Natural killer cell treated with Interleukin-12 subunit alpha and Interleukin-12 subunit beta and Interleukin-15 and Interleukin-18, amount 100 ng/mL, for 72 hours (primary cell): ENCODE measurements at regions not wholly inside any gene's neighbourhood (a gene's known extent, or its start where the extent isn't known, plus 50 kb on each side); places are given as distances from the start of the nearest gene placed in this dataset.
"Not testable (repeated sequence)": the region's sequence is repeated elsewhere in the genome, so short reads cannot be mapped to it uniquely, and the experiment has no call there.

ENCODE experiments used
- ATAC-seq, 2 donors: fragments of 150-1000 bp; cut with Tn5 transposase in 1 of 2; sonication (Bioruptor Pico), chemical (Tn5 transposase) in 1 of 2; 2 replicates each; pipeline ENCODE4 v1.10.0; 2021
- DNase-seq: peaks from one replicate; pipeline ENCODE4 v3.0.0; 2022; ENCODE audit warnings: low spot score
- H3K27ac Mint-ChIP-seq, 2 donors: 1 replicate in 1 of 2; 2 replicates in 1 of 2; pipeline ENCODE4 v1.8.0; 2022; ENCODE audit warnings: mixed read lengths in 2 of 2, mild to moderate bottlenecking in 1 of 2, moderate library complexity in 1 of 2
- H3K27me3 Mint-ChIP-seq, 2 donors: 1 replicate in 1 of 2; 2 replicates in 1 of 2; pipeline ENCODE4 v1.8.0; 2022; ENCODE audit warnings: mixed read lengths in 2 of 2
- H3K36me3 Mint-ChIP-seq: one replicate; pipeline ENCODE4 v1.8.0; 2022; ENCODE audit warnings: mixed read lengths
- H3K4me1 Mint-ChIP-seq, 2 donors: 1 replicate in 1 of 2; 2 replicates in 1 of 2; pipeline ENCODE4 v1.8.0; 2022; ENCODE audit warnings: low read depth in 2 of 2, mixed read lengths in 2 of 2, mild to moderate bottlenecking in 1 of 2
- H3K4me3 Mint-ChIP-seq: one replicate; pipeline ENCODE4 v1.8.0; 2022; ENCODE audit warnings: mixed read lengths
- H3K9me3 Mint-ChIP-seq: 2 replicates; pipeline ENCODE4 v1.8.0; 2022; ENCODE audit warnings: mixed read lengths

DNA sequence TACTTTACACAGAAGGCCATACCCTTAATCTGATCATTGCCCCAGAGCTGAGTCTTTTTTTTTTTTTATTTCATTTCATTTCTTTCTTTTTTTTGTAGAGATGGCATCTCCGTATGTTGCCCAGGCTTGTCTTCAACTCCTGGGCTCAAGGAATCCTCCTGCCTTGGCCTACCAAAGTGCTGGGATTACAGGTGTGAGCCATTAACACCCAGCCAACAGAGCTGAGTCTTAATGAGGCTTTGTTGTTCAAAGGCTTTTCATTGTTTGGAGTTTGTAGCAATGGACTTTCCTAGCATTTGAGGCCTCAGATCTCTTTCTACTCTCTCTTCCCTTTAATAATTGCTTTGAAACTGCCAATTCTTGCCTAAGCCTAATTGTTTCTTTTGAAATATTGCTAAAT, 176.5 kb upstream of the FBN2 start:
- ATAC-seq (no peak), DNase-seq (no peak)
- Mint-ChIP-seq H3K4me3 (no peak overlapping the region), H3K4me1 (no peaks in the 10 kb centered on the region), H3K27ac (no peak overlapping the region), H3K27me3 (no peaks in the 10 kb centered on the region), H3K9me3 (peaks cover 7% of the 10 kb centered on the region), H3K36me3 (peaks cover 4% of the 10 kb centered on the region)

DNA sequence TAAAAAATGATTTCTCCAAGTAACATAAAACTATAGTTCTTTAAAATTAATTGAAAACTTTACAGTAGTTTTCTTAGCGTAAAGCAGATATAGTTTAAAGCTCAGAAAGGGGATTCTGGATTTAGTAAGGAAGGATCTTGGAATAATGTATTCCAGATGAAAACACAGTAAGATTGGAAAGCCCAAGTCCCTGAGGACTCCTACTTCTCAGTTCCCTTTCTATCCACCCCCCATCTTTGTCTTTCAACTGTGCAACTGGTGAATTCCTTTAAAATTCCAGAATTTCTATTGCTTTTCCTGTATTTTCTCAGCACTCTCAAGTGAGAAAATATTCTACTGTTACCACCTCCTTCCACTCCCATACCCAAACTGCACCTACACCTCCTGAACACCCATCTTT, 184.5 kb upstream of the FBN2 start:
- H3K4me3 Mint-ChIP-seq = no peak overlapping the region
- peaks cover 12% of the 10 kb centered on the region for H3K9me3 Mint-ChIP-seq
- no peak overlapping the region for H3K27ac Mint-ChIP-seq
- no peaks in the 10 kb centered on the region for H3K27me3 Mint-ChIP-seq
- no peak for ATAC-seq
- no peaks in the 10 kb centered on the region for H3K4me1 Mint-ChIP-seq
- no peak for DNase-seq
- peaks cover 4% of the 10 kb centered on the region for H3K36me3 Mint-ChIP-seq

DNA sequence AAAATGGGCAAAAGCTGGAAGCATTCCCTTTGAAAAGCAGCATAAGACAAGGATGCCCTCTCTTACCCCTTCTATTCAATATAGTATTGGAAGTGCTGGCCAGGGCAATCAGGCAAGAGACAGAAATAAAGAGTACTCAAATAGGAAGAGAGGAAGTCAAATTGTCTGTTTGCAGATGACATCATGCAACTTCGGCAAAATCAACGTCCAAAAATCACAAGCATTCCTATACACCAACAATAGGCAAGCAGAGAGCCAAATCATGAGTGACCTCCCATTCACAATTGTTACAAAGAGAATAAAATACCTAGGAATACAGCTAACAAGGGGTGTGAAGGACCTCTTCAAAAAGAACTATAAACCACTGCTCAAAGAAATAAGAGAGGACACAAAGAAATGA, 192.0 kb upstream of the FBN2 start:
- not testable (repeated sequence) for H3K4me1 Mint-ChIP-seq, DNase-seq, H3K36me3 Mint-ChIP-seq, H3K27me3 Mint-ChIP-seq, H3K4me3 Mint-ChIP-seq, H3K27ac Mint-ChIP-seq, H3K9me3 Mint-ChIP-seq, ATAC-seq

DNA sequence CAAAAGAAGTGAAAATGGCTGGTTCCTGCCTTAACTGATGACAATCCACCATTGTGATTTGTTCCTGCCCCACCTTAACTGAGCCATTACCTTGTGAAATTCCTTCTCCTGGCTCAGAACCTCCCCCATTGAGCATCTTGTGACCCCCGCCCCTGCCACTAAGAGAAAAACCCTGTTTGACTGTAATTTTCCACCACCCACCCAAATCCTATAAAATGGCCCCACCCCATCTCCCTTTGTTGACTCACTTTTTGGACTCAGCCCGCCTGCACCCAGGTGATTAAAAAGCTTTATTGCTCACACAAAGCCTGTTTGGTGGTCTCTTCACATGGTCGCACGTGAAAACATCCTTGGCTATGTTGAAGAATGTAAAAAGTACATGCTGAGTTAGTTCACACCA, 197.6 kb upstream of the FBN2 start:
- H3K36me3 Mint-ChIP-seq, H3K9me3 Mint-ChIP-seq, DNase-seq, H3K4me1 Mint-ChIP-seq, ATAC-seq, H3K27ac Mint-ChIP-seq, H3K4me3 Mint-ChIP-seq, H3K27me3 Mint-ChIP-seq: not testable (repeated sequence)

DNA sequence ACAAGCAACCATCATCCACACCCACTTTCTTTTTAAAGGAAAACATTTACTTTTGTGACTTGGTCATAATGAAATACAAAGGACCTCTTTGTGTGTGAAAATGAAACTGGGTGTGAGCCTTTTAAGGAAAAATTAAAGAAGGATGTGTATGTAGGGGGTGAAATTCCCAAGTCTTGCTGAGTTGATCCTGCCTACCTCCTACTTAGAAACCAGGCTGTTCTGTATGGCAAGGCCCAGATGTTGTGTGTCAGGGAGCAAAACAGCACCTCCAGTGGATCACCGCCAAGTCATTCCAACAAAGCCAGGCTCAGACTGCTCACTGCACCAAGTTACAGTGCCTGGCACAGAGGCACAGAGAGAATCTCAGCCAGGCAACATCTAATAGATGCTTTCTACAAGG, 198.5 kb upstream of the FBN2 start:
- Mint-ChIP-seq H3K4me3 (no peak overlapping the region), H3K27ac (no peak overlapping the region), H3K9me3 (peaks cover 3% of the 10 kb centered on the region), H3K36me3 (no peaks in the 10 kb centered on the region), H3K27me3 (no peaks in the 10 kb centered on the region), H3K4me1 (no peaks in the 10 kb centered on the region)
- no peak for DNase-seq
- ATAC-seq = no peak

DNA sequence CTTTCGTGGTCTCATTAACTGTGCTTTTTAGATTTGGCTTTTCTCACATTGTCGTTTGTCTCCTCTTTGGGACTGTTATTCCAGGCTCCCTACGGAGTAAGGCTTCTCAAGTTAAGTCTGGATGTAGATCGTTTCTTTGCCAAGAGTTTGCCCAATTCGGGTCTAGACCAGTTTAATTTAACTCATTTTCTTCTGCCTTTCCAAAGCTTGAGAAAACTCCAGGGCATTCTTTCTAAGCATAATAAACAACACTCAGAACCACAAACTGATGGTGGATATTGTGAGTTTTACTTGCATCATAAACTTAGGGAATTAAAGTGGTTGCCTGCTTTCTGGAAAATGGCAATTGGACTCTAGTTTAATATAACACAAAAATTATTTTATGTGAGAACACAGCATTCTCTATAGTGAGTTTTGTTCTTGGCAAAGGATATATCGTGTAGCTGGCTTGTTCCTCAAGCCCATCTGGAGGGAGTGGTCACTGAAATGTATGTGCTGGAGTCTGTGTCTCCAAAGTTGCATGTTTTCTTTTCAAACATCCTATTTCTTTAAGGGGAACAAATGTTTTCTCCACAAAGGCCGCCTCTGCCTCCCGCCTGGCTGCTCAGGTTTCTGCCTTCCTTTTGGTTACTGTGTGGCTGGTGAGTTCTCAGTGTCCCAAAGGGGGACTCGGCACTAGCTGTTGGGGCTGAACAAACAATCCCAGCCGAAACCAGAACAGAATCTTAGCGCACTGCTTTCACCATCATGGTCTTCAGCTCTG, 211.3 kb upstream of the FBN2 start:
- no peaks in the 10 kb centered on the region for H3K27me3 Mint-ChIP-seq
- no peaks in the 10 kb centered on the region for H3K36me3 Mint-ChIP-seq
- peaks cover 3% of the 10 kb centered on the region for H3K9me3 Mint-ChIP-seq
- H3K27ac Mint-ChIP-seq = no peak overlapping the region
- ATAC-seq (no peak), DNase-seq (no peak)
- H3K4me1 Mint-ChIP-seq = no peaks in the 10 kb centered on the region
- H3K4me3 Mint-ChIP-seq = no peak overlapping the region

DNA sequence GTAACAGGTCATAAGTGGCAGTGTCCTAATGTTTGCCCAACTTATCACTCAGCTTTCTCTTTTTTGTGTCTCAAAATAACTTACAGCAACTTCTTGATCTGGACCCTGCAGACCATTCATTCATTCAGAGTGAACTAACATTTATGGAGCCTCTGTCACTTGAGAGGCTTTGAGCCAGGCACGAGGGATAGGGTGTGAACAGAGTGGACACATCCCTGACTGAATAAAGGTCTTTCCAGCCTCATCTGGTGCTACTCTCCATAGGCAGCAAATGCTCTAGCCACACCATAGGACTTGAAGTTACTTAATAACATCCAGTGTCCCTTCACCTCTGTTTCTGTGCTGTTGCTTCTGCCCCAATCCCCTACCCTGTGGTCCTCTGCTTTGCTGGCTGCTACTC, 212.1 kb upstream of the FBN2 start:
- ATAC-seq (peak; percentile 20 to 27), DNase-seq (no peak)
- Mint-ChIP-seq H3K27ac (no peak overlapping the region), H3K4me1 (no peaks in the 10 kb centered on the region), H3K36me3 (no peaks in the 10 kb centered on the region), H3K27me3 (no peaks in the 10 kb centered on the region), H3K4me3 (no peak overlapping the region), H3K9me3 (peaks cover 7% of the 10 kb centered on the region)

DNA sequence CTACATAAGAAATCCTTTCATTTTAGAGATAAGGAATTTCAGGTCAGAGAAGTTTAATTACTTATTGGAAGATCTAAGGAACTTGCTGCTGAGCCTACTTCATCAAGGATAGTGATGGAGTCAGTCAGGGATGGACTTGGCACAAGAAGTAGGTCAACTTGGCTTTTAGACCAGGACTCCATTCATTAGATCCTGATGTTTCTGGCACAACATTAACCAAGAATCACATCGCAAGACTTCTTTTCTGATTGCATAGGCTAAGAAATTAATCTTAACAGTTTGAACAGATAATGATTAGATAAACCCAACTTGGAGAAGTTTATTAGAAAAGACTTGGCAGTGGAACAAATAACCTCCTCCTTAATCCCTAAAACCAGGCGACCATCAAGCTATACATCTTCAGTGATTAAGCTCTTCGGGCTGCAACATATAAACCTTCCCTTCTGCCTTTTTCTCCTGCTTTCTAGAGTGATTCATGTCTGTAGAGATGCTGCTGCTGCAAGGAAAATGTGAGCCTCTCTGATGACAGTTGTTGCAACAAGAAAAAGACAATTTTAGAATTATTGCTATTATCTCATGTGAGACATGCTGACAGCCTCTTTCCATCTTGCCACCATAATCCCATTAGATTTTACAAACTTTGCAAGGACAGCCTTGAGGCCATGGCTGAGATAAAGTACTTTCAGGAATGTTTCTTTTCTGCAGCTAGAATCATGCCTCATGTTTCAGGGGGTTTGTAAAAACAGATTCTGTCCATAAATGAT, 207.9 kb upstream of the SLC27A6 start:
- no peaks in the 10 kb centered on the region for H3K4me1 Mint-ChIP-seq
- no peaks in the 10 kb centered on the region for H3K36me3 Mint-ChIP-seq
- H3K9me3 Mint-ChIP-seq = peaks cover 22% of the 10 kb centered on the region
- no peaks in the 10 kb centered on the region for H3K27me3 Mint-ChIP-seq
- no peak for DNase-seq
- no peak overlapping the region for H3K4me3 Mint-ChIP-seq
- ATAC-seq = no peak
- no peak overlapping the region for H3K27ac Mint-ChIP-seq

DNA sequence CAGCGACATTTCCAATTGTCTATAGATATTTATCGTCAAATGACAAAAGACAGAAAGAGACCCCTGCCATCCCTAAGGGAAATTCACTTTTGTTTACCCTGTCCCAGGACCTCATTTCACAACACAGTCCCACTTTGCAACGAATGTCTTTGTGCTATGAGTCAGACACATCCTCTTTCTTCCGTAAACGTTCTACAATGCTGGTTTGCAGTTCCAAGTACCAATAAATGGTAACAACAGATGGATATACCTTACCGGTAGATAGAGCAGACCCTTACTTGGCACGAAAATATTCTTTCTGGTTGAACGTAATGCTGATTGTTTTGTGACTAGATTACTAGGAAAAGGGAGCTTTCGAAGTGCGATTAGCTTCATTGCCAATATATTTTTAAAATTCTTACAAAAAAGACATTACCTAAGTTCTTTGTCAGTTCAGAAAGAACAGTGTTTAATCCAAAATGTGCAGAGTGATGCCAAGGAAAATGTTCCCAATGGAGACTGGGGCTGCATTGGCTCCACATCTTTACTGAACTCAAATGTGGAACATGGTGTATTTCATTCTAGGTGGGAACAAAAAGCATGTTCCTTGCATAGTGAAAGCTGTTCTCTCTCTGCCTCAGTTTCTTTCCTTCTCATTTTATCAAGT, 202.5 kb upstream of the SLC27A6 start:
- Mint-ChIP-seq H3K4me3 (no peak overlapping the region), H3K36me3 (no peaks in the 10 kb centered on the region), H3K9me3 (peaks cover 19% of the 10 kb centered on the region), H3K4me1 (no peaks in the 10 kb centered on the region), H3K27me3 (no peaks in the 10 kb centered on the region), H3K27ac (no peak overlapping the region)
- DNase-seq (no peak), ATAC-seq (no peak)

DNA sequence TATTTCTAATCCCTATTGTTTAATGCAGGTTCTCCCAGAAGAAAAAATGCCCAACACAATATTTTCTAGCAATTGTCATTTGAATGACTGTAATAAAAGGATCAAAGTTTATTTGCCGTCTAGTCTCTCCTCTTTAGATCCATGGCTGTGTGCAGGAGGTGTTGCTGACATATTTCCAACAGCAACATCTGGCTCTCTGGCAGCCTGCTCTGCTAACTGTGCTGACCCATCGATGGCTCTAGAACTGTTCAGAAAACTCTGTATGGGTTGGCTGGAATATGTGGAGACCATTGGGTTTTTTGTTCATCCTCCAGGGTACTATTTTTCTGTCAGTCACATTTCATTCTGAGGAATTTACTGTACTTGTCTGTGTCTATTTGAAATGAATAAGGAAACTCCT, 202.0 kb upstream of the SLC27A6 start:
- Mint-ChIP-seq H3K27ac (no peak overlapping the region), H3K9me3 (peaks cover 22% of the 10 kb centered on the region), H3K27me3 (no peaks in the 10 kb centered on the region), H3K4me1 (no peaks in the 10 kb centered on the region), H3K36me3 (no peaks in the 10 kb centered on the region), H3K4me3 (no peak overlapping the region)
- DNase-seq (no peak), ATAC-seq (no peak)

DNA sequence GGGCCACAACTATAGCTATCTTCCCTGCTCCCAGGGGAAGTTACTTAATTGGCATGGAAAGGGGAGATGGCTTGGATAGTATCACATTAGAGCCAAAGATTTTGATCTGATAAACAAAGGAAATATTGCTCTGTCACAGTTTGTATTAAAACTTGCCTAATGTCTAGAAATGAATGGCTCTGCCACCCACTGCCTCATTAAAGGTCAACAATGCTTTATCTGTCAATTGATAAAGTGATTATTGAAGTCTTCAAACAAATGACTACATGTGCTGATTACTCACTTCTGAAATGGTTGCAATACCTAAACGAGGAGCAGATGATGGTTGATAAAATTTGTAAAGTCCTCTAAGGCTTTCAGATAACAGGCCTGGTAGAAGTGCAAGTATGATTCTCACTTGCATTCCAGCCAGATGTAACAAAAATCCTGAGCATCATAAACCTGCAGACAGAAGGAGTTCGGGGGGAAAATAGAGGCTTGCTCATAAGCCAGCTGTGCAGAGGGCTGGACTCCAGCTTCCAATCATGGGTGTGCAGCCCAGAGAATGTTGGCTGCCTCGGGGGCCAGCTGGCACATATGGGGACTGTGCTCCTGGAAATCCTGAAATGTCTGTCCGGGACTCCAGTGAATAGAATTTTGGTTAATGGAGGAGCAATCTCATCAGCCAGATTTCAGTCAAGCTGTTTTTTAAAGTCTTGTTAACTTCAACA, 200.5 kb upstream of the SLC27A6 start:
- no peaks in the 10 kb centered on the region for H3K36me3 Mint-ChIP-seq
- DNase-seq = no peak
- no peaks in the 10 kb centered on the region for H3K27me3 Mint-ChIP-seq
- ATAC-seq = no peak
- peaks cover 17% of the 10 kb centered on the region for H3K9me3 Mint-ChIP-seq
- no peak overlapping the region for H3K4me3 Mint-ChIP-seq
- H3K4me1 Mint-ChIP-seq = no peaks in the 10 kb centered on the region
- H3K27ac Mint-ChIP-seq = no peak overlapping the region

DNA sequence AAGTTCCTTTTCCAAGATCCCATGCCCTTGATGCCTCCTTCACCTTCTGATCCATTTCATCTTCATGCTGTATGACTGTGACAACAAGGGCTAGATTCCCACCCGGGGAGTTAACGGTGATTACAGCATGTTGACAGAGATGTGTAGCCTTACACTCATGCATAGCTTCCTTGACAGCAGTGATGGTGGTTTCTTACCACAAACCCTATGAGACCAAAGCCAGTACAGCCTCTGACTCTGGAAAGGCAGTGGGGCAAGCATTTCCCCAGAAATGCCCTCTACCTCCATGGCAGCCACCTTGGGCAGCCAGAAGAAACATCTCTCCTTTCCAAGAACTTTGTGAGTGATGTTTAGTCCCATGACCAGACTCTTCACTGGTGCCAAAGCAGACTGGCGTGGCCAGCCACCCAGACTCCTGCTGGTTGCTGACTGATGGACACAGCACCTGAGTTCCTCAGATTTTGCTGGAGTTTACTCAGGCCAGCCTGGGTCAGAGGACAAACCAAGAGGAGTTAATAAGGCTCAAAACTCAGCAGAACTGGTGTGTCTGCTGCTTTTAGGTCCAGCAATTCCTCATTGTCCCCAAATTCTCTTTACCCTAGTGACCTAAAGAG, 199.7 kb upstream of the SLC27A6 start:
- no peaks in the 10 kb centered on the region for H3K36me3 Mint-ChIP-seq
- ATAC-seq = no peak
- H3K4me1 Mint-ChIP-seq = no peaks in the 10 kb centered on the region
- H3K27ac Mint-ChIP-seq = no peak overlapping the region
- H3K27me3 Mint-ChIP-seq = no peaks in the 10 kb centered on the region
- peaks cover 20% of the 10 kb centered on the region for H3K9me3 Mint-ChIP-seq
- no peak overlapping the region for H3K4me3 Mint-ChIP-seq
- DNase-seq = no peak

DNA sequence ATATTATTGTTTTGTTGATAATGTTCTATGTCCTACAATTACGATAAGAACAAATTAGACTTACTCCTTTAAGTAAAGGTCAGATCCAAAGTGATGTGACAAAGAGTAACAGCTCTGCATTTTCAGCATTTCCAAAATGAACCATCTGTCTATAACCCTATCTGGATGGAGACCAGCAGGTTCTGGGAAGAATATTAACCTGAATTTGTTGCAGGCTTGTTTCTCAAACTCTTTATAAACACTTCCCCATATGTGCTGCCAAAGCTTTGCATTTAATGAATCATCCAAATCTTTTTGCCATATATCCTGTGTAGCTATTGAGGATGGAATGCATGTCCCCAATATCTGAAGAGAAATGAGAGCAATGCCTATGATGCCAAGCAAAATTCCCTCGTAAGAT, 198.9 kb upstream of the SLC27A6 start:
- no peaks in the 10 kb centered on the region for H3K4me1 Mint-ChIP-seq

More for the DNA sequence above, 198.9 kb upstream of the SLC27A6 start:
- H3K36me3 Mint-ChIP-seq = no peaks in the 10 kb centered on the region
- no peaks in the 10 kb centered on the region for H3K27me3 Mint-ChIP-seq
- no peak for DNase-seq
- ATAC-seq = no peak
- H3K4me3 Mint-ChIP-seq = no peak overlapping the region
- H3K9me3 Mint-ChIP-seq = peaks cover 20% of the 10 kb centered on the region
- no peak overlapping the region for H3K27ac Mint-ChIP-seq
